ENCODE measurements at regions not wholly inside any gene's neighbourhood (a gene's known extent, or its start where the extent isn't known, plus 50 kb on each side); places are given as distances from the start of the nearest gene placed in this dataset.
A peak's percentile ranks its signal among the peaks of the same experiment; 100 is the strongest.

DNA sequence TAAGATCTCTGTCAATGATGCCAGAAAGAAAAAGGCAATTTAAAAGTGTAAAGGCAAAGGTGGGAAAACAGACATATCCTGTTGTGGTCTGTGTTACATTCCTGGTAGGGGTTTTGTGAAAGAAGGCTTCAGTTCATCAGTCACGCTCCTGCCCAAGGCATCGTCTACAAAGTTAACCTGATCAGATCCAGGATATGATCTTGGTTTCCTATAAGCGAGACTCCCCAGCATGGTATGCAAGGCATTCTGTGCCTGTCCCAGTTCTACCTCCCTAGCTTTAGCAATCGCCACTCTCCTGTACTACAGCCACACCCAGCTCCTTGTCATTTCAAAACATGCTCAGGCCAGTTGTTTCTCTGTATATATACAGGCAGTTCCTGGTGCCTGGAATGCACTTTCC is 58.0 kb upstream of the PTPN3 start:
- no peak overlapping the region for H3K27ac ChIP-seq (ENCODE audit: low read depth in 2 of 2, low read length in 2 of 2)

DNA sequence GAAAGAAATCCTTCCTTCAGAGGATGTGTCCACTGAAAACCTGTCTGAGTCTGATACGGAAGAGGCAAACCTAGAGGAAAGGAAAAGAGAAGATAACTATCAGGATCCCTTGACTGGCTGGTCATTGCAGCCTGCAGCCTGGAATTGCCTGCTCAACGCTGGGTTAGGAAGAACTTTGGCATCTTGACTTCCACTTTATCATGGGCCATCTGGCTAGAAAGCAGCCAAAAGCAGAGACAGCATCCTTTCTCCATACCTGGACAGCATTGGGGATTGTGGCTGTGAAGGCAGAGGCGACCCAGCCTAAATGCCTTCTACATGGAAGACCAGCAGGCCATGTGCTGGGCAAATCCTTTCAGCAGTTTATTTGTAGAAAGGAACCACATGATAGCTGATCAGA is 58.7 kb upstream of the PTPN3 start:
- no peak overlapping the region for H3K27ac ChIP-seq (ENCODE audit: low read depth in 2 of 2, low read length in 2 of 2)
- H3K9ac ChIP-seq (ENCODE audit: low read length in 3 of 3): no peak overlapping the region
- H3K36me3 ChIP-seq (ENCODE audit: control insufficient read depth in 2 of 3, insufficient read depth in 3 of 3, low read length in 3 of 3): no peaks in the 10 kb centered on the region
- no peaks in the 10 kb centered on the region for H3K27me3 ChIP-seq (ENCODE audit: control insufficient read depth, insufficient read depth, low read length)
- DNase-seq (no peak), FAIRE-seq (no peak)
- intact Hi-C loops (cut with DNase I): no loop called here
- H3K4me3 ChIP-seq (ENCODE audit: low read length in 3 of 3): no peak overlapping the region
- H3K9me3 ChIP-seq (ENCODE audit: control insufficient read depth in 2 of 3, insufficient read depth in 1 of 3, low read length in 3 of 3): no peaks in the 10 kb centered on the region
- TF ChIP-seq, protein P1, sequence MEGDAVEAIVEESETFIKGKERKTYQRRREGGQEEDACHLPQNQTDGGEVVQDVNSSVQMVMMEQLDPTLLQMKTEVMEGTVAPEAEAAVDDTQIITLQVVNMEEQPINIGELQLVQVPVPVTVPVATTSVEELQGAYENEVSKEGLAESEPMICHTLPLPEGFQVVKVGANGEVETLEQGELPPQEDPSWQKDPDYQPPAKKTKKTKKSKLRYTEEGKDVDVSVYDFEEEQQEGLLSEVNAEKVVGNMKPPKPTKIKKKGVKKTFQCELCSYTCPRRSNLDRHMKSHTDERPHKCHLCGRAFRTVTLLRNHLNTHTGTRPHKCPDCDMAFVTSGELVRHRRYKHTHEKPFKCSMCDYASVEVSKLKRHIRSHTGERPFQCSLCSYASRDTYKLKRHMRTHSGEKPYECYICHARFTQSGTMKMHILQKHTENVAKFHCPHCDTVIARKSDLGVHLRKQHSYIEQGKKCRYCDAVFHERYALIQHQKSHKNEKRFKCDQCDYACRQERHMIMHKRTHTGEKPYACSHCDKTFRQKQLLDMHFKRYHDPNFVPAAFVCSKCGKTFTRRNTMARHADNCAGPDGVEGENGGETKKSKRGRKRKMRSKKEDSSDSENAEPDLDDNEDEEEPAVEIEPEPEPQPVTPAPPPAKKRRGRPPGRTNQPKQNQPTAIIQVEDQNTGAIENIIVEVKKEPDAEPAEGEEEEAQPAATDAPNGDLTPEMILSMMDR (IDR thresholded peaks at IDR 0.05; ENCODE audit: borderline replicate concordance, extremely low read depth, insufficient read depth): no peak
- H3K4me1 ChIP-seq (ENCODE audit: control insufficient read depth in 2 of 3, insufficient read depth in 2 of 3, low read depth in 1 of 3, low read length in 3 of 3): peaks cover 0 to 7% (median 0%) of the 10 kb centered on the region in 3 donors

More for the DNA sequence above, 58.0 kb upstream of the PTPN3 start:
- FAIRE-seq (no peak), DNase-seq (peak in 2 of 5 donors; percentile 31 to 33)
- no peak overlapping the region for H3K4me3 ChIP-seq (ENCODE audit: low read length in 3 of 3)
- intact Hi-C loops (cut with DNase I): no loop called here
- no peaks in the 10 kb centered on the region for H3K36me3 ChIP-seq (ENCODE audit: control insufficient read depth in 2 of 3, insufficient read depth in 3 of 3, low read length in 3 of 3)
- no peaks in the 10 kb centered on the region for H3K27me3 ChIP-seq (ENCODE audit: control insufficient read depth, insufficient read depth, low read length)
- H3K9me3 ChIP-seq (ENCODE audit: control insufficient read depth in 2 of 3, insufficient read depth in 1 of 3, low read length in 3 of 3): no peaks in the 10 kb centered on the region
- peaks cover 0 to 7% (median 0%) of the 10 kb centered on the region in 3 donors for H3K4me1 ChIP-seq (ENCODE audit: control insufficient read depth in 2 of 3, insufficient read depth in 2 of 3, low read depth in 1 of 3, low read length in 3 of 3)
- TF ChIP-seq, protein P1 (IDR thresholded peaks at IDR 0.05; ENCODE audit: borderline replicate concordance, extremely low read depth, insufficient read depth): no peak
- H3K9ac ChIP-seq (ENCODE audit: low read length in 3 of 3): no peak overlapping the region

DNA sequence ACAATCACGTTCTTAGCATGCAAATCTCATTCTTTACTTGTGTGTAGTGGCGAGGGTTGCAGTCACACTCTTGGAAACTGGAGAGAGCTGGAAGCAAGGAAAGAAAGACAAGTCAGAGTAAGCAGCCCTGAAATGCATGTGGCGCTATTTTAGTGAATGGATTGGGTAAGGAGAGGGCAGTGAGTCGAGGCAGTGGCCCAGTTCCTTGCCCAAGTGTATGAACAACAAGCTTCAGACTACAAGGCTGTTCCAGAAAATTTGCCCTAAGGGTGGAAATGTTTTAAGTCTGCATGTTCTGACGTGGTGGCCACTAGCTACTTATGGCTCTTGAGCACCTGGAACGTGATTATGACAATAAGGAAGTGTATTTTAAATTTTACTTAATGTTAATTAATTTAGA is 59.4 kb upstream of the PTPN3 start:
- Histone ChIP-seq H3K4me1 (ENCODE audit: control insufficient read depth in 2 of 3, insufficient read depth in 2 of 3, low read depth in 1 of 3, low read length in 3 of 3) (peaks cover 0 to 7% (median 0%) of the 10 kb centered on the region in 3 donors), H3K27me3 (ENCODE audit: control insufficient read depth, insufficient read depth, low read length) (no peaks in the 10 kb centered on the region), H3K4me3 (ENCODE audit: low read length in 3 of 3) (no peak overlapping the region), H3K9ac (ENCODE audit: low read length in 3 of 3) (no peak overlapping the region), H3K9me3 (ENCODE audit: control insufficient read depth in 2 of 3, insufficient read depth in 1 of 3, low read length in 3 of 3) (no peaks in the 10 kb centered on the region), H3K27ac (ENCODE audit: low read depth in 2 of 2, low read length in 2 of 2) (no peak overlapping the region), H3K36me3 (ENCODE audit: control insufficient read depth in 2 of 3, insufficient read depth in 3 of 3, low read length in 3 of 3) (no peaks in the 10 kb centered on the region)
- intact Hi-C loops (cut with DNase I): no loop called here
- DNase-seq: no peak
- no peak for FAIRE-seq
- TF ChIP-seq, protein P1 (IDR thresholded peaks at IDR 0.05; ENCODE audit: borderline replicate concordance, extremely low read depth, insufficient read depth): no peak

DNA sequence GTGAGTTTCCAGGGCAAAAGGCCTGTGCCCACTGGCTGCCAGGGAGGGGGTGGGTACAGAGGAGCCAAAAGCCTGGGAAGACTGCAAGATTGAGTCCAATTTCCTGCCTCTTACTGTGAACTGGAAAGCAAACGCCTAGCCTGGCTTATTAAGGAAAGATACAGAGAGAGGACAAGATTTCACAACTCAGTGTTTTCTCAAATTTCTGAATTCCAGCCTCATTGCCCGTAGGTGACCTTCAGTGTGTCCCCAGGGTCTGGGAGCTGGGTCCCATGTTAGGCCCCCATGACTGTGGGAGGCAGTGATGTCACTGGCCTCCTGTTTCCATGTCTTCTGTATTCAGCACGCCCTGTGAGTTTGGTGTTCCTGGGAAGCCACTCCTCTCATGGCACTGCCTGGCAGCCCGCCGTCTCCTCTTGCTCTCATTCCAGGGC is 60.6 kb upstream of the PTPN3 start:
- H3K4me3 ChIP-seq (ENCODE audit: low read length in 3 of 3): no peak overlapping the region
- H3K9me3 ChIP-seq (ENCODE audit: control insufficient read depth in 2 of 3, insufficient read depth in 1 of 3, low read length in 3 of 3): no peaks in the 10 kb centered on the region
- DNase-seq: no peak
- no peak overlapping the region for H3K9ac ChIP-seq (ENCODE audit: low read length in 3 of 3)
- TF ChIP-seq, protein P1 (IDR thresholded peaks at IDR 0.05; ENCODE audit: borderline replicate concordance, extremely low read depth, insufficient read depth): no peak
- H3K36me3 ChIP-seq (ENCODE audit: control insufficient read depth in 2 of 3, insufficient read depth in 3 of 3, low read length in 3 of 3): no peaks in the 10 kb centered on the region
- no peak overlapping the region for H3K27ac ChIP-seq (ENCODE audit: low read depth in 2 of 2, low read length in 2 of 2)
- intact Hi-C loops (cut with DNase I): no loop called here
- H3K27me3 ChIP-seq (ENCODE audit: control insufficient read depth, insufficient read depth, low read length): no peaks in the 10 kb centered on the region
- peaks cover 0 to 7% (median 0%) of the 10 kb centered on the region in 3 donors for H3K4me1 ChIP-seq (ENCODE audit: control insufficient read depth in 2 of 3, insufficient read depth in 2 of 3, low read depth in 1 of 3, low read length in 3 of 3)
- no peak for FAIRE-seq

Data from kidney (tissue), 13 donors.